HEK293T (cell line): ENCODE measurements at regions not wholly inside any gene's neighbourhood (a gene's known extent, or its start where the extent isn't known, plus 50 kb on each side); places are given as distances from the start of the nearest gene placed in this dataset.

Source experiments
- ARNT ChIP-seq: fragments of 450-650 bp; IDR thresholded peaks from 2 replicates; pipeline ENCODE4 v1.6.1; 2017; ENCODE audit warnings: mild to moderate bottlenecking
- CTBP1 ChIP-seq: fragments of 450-650 bp; IDR thresholded peaks from 2 replicates; pipeline ENCODE4 v1.6.1; 2016; ENCODE audit warnings: borderline replicate concordance
- FOXA1 ChIP-seq: fragments of 450-650 bp; IDR thresholded peaks from 2 replicates; pipeline ENCODE4 v1.6.1; 2016; ENCODE audit warnings: mild to moderate bottlenecking
- FOXK2 ChIP-seq: fragments of 450-650 bp; IDR thresholded peaks from 2 replicates; pipeline ENCODE4 v1.6.1; 2016; ENCODE audit warnings: mild to moderate bottlenecking
- FOXM1 ChIP-seq: fragments of 450-650 bp; IDR thresholded peaks from 2 replicates; pipeline ENCODE4 v1.6.1; 2017; ENCODE audit warnings: mild to moderate bottlenecking, borderline replicate concordance
- LEF1 ChIP-seq: fragments of 450-650 bp; IDR thresholded peaks from 2 replicates; pipeline ENCODE4 v1.6.1; 2017; ENCODE audit warnings: mild to moderate bottlenecking, borderline replicate concordance
- NFRKB ChIP-seq: fragments of 450-650 bp; IDR thresholded peaks from 2 replicates; pipeline ENCODE4 v1.6.1; 2016; ENCODE audit warnings: mild to moderate bottlenecking, moderate library complexity
- SP1 ChIP-seq: fragments of 450-650 bp; IDR thresholded peaks from 2 replicates; pipeline ENCODE4 v1.6.1; 2017

DNA sequence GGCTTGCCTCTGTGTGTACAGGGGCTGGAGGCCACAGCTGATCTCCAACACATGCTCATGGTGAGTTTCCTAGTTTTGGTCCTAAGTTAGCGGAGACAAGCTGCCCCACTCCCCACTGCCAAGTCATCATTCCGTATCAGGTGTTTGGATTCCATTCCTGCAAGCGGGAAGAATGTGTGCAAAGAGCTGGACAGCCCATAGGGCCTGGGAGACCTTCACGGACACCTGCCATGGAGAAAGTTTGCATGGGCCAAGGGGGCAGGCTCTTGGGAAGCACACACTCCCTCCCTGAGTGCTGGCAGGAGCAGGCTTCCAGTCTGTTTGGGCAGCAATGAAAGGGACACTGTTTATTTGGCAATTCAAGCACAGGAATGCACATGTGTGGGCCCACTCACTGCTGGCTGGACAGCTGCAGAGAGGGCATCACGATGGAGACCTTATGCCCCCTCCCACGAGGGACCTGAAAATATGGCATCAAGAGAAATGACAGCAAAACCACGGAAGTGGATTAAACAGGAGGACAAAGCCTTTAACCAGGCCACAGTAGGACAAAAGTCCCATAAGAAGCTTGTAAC, 149.7 kb downstream of the KLF13 start:
- TF ChIP-seq NFRKB (no peak), ARNT (no peak), SP1 (no peak), FOXM1 (no peak), FOXK2 (no peak), FOXA1 (no peak), CTBP1 (no peak), LEF1 (no peak)
